Hepatocyte (in vitro differentiated cells): ENCODE measurements at regions not wholly inside any gene's neighbourhood (a gene's known extent, or its start where the extent isn't known, plus 50 kb on each side); places are given as distances from the start of the nearest gene placed in this dataset.

Experiments used
- CTCF ChIP-seq: fragments of 200-600 bp; sonication (generic); IDR thresholded peaks from 2 replicates; pipeline ENCODE4 v1.5.1; 2016; ENCODE audit warnings: antibody characterized with exemption, mild to moderate bottlenecking; ENCODE audit not compliant: poor library complexity
- EZH2 ChIP-seq: fragments of 200-600 bp; sonication (generic); IDR thresholded peaks from 2 replicates; pipeline ENCODE4 v1.6.1; 2016; ENCODE audit warnings: antibody characterized with exemption, mild to moderate bottlenecking, borderline replicate concordance
- EZH2phosphoT487 ChIP-seq: fragments of 200-600 bp; sonication (generic); IDR thresholded peaks from one replicate; pipeline ENCODE4 v1.6.1; 2018; ENCODE audit warnings: antibody characterized with exemption, mild to moderate bottlenecking, low read depth, moderate library complexity; ENCODE audit not compliant: unreplicated experiment, severe bottlenecking

GRCh38 chr2:11930211-11930761 is 183.9 kb downstream of the LPIN1 start:
- TF ChIP-seq CTCF (no peak), EZH2 (no peak), EZH2phosphoT487 (no peak)
